Muscle of leg (tissue), 3 donors: ENCODE measurements at regions not wholly inside any gene's neighbourhood (a gene's known extent, or its start where the extent isn't known, plus 50 kb on each side); places are given as distances from the start of the nearest gene placed in this dataset.
"Not testable (repeated sequence)": the region's sequence is repeated elsewhere in the genome, so short reads cannot be mapped to it uniquely, and the experiment has no call there.

Experiments
- DNase-seq: peaks from one replicate; pipeline ENCODE4 v3.0.0; 2013
- H3K27ac ChIP-seq: one replicate; pipeline ENCODE4 v1.5.1; 2013; ENCODE audit warnings: mild to moderate bottlenecking, low read length, control low read depth
- H3K27me3 ChIP-seq: one replicate; pipeline ENCODE4 v1.6.1; 2013; ENCODE audit warnings: low read length; ENCODE audit not compliant: control insufficient read depth, insufficient read depth
- H3K36me3 ChIP-seq: one replicate; pipeline ENCODE4 v1.6.1; 2013; ENCODE audit warnings: low read length; ENCODE audit not compliant: control insufficient read depth, insufficient read depth
- H3K4me1 ChIP-seq: one replicate; pipeline ENCODE4 v1.6.1; 2013; ENCODE audit warnings: low read length; ENCODE audit not compliant: control insufficient read depth, insufficient read depth
- H3K4me3 ChIP-seq: one replicate; pipeline ENCODE4 v1.5.1; 2013; ENCODE audit warnings: low read length, control low read depth
- H3K9me3 ChIP-seq: replicated peaks from 2 replicates; pipeline ENCODE4 v1.6.1; 2013; ENCODE audit warnings: low read depth, low read length; ENCODE audit not compliant: control insufficient read depth
- WGBS: methylation state at CpG from one replicate; pipeline ENCODE4 v1.1.5; 2013; ENCODE audit warnings: missing lambda C conversion rate; ENCODE audit not compliant: insufficient coverage; 5-methylcytosine and 5-hydroxymethylcytosine counted together

- H3K9me3 ChIP-seq, result no peaks in the 10 kb centered on the region
- peak; percentile 77 for DNase-seq
- H3K4me3 ChIP-seq, result no peak overlapping the region
- no peaks in the 10 kb centered on the region for H3K36me3 ChIP-seq
- peaks cover 3% of the 10 kb centered on the region for H3K4me1 ChIP-seq
- WGBS, result no CpG with 5 or more reads among the region's 2 CpGs
- H3K27ac ChIP-seq, result no peak overlapping the region
- H3K27me3 ChIP-seq, result no peaks in the 10 kb centered on the region
Observed at GRCh38 chr6:151176911-151177770, 62.6 kb upstream of the AKAP12 start.

- Histone ChIP-seq H3K27me3 (no peaks in the 10 kb centered on the region), H3K9me3 (peaks cover 3% of the 10 kb centered on the region), H3K4me3 (no peak overlapping the region), H3K27ac (no peak overlapping the region), H3K4me1 (peaks cover 3% of the 10 kb centered on the region), H3K36me3 (no peaks in the 10 kb centered on the region)
- no CpG with 5 or more reads among the region's 3 CpGs for WGBS
- no peak for DNase-seq
Observed at GRCh38 chr6:151178373-151178772, 61.4 kb upstream of the AKAP12 start.

- peak; percentile 74 for DNase-seq
- Histone ChIP-seq H3K9me3 (peaks cover 4% of the 10 kb centered on the region), H3K4me3 (no peak overlapping the region), H3K27ac (no peak overlapping the region), H3K4me1 (peaks cover 3% of the 10 kb centered on the region), H3K36me3 (no peaks in the 10 kb centered on the region), H3K27me3 (no peaks in the 10 kb centered on the region)
- no CpG with 5 or more reads among the region's 2 CpGs for WGBS
Observed at GRCh38 chr6:151179321-151179720, 60.4 kb upstream of the AKAP12 start.

- no peak overlapping the region for H3K4me3 ChIP-seq
- peaks cover 3% of the 10 kb centered on the region for H3K4me1 ChIP-seq
- no peak for DNase-seq
- peak overlapping the region; percentile 20 for H3K27ac ChIP-seq
- H3K36me3 ChIP-seq, result no peaks in the 10 kb centered on the region
- H3K9me3 ChIP-seq, result peaks cover 4% of the 10 kb centered on the region
- no peaks in the 10 kb centered on the region for H3K27me3 ChIP-seq
- 88% methylated on average over 4 of the region's 9 CpGs for WGBS
Observed at GRCh38 chr6:151180330-151181048, 59.3 kb upstream of the AKAP12 start.

GRCh38 chr6:151181706-151182363 lies 57.9 kb upstream of the AKAP12 start:
- WGBS, result no CpG with 5 or more reads among the region's 2 CpGs
- Histone ChIP-seq H3K9me3 (peaks cover 4% of the 10 kb centered on the region), H3K4me3 (no peak overlapping the region), H3K4me1 (peaks cover 3% of the 10 kb centered on the region), H3K27me3 (no peaks in the 10 kb centered on the region), H3K36me3 (no peaks in the 10 kb centered on the region), H3K27ac (no peak overlapping the region)
- DNase-seq, result no peak

GRCh38 chr6:151182958-151183357 lies 56.8 kb upstream of the AKAP12 start:
- not testable (repeated sequence) for H3K36me3 ChIP-seq, DNase-seq, H3K4me1 ChIP-seq, H3K27ac ChIP-seq, H3K4me3 ChIP-seq, H3K9me3 ChIP-seq, H3K27me3 ChIP-seq
- no CpG with 5 or more reads among the region's 6 CpGs for WGBS

- no peak for DNase-seq
- no CpG with 5 or more reads among the region's 3 CpGs for WGBS
- H3K4me1 ChIP-seq, result no peaks in the 10 kb centered on the region
- no peak overlapping the region for H3K27ac ChIP-seq
- H3K4me3 ChIP-seq, result no peak overlapping the region
- H3K27me3 ChIP-seq, result no peaks in the 10 kb centered on the region
- peaks cover 4% of the 10 kb centered on the region for H3K9me3 ChIP-seq
- no peaks in the 10 kb centered on the region for H3K36me3 ChIP-seq
Observed at GRCh38 chr6:151185148-151185547, 54.6 kb upstream of the AKAP12 start.

GRCh38 chr6:151186306-151186705 lies 53.5 kb upstream of the AKAP12 start:
- no CpG with 5 or more reads among the region's 1 CpG for WGBS
- H3K27ac ChIP-seq, result no peak overlapping the region
- no peaks in the 10 kb centered on the region for H3K4me1 ChIP-seq
- H3K9me3 ChIP-seq, result peaks cover 4% of the 10 kb centered on the region
- no peaks in the 10 kb centered on the region for H3K36me3 ChIP-seq
- no peaks in the 10 kb centered on the region for H3K27me3 ChIP-seq
- H3K4me3 ChIP-seq, result no peak overlapping the region
- no peak for DNase-seq

- Histone ChIP-seq H3K4me1 (no peaks in the 10 kb centered on the region), H3K36me3 (no peaks in the 10 kb centered on the region), H3K4me3 (no peak overlapping the region), H3K27me3 (no peaks in the 10 kb centered on the region), H3K9me3 (peaks cover 4% of the 10 kb centered on the region), H3K27ac (no peak overlapping the region)
- WGBS, result no CpG with 5 or more reads among the region's 2 CpGs
- peak; percentile 39 for DNase-seq
Observed at GRCh38 chr6:151186804-151187330, 52.9 kb upstream of the AKAP12 start.
